H9 (cell line): ENCODE measurements at regions not wholly inside any gene's neighbourhood (a gene's known extent, or its start where the extent isn't known, plus 50 kb on each side); places are given as distances from the start of the nearest gene placed in this dataset.

Experiments used
- DNase-seq: peaks from one replicate; pipeline ENCODE4 v3.0.0-alpha.2; 2017
- H2AFZ ChIP-seq: one replicate; pipeline ENCODE4 v1.6.1; 2013; ENCODE audit warnings: mild to moderate bottlenecking, low read length, control low read depth, moderate library complexity
- H2AK5ac ChIP-seq: 2 replicates; pipeline ENCODE4 v1.6.1; 2013; ENCODE audit warnings: low read length, control low read depth, mixed read lengths; ENCODE audit not compliant: insufficient read length
- H2BK120ac ChIP-seq: one replicate; pipeline ENCODE4 v1.6.1; 2013; ENCODE audit warnings: low read depth, mild to moderate bottlenecking, low read length, control low read depth, inconsistent platforms; ENCODE audit not compliant: poor library complexity, severe bottlenecking
- H2BK12ac ChIP-seq: 2 replicates; pipeline ENCODE4 v1.6.1; 2013; ENCODE audit warnings: low read length, control low read depth, mixed read lengths, low read depth; ENCODE audit not compliant: insufficient read length
- H2BK15ac ChIP-seq: 2 replicates; pipeline ENCODE4 v1.6.1; 2013; ENCODE audit warnings: low read depth, low read length, control low read depth
- H2BK20ac ChIP-seq: one replicate; pipeline ENCODE4 v1.6.1; 2013; ENCODE audit warnings: low read depth, mild to moderate bottlenecking, low read length, control low read depth, inconsistent platforms; ENCODE audit not compliant: poor library complexity, severe bottlenecking
- H2BK5ac ChIP-seq: 2 replicates; pipeline ENCODE4 v1.6.1; 2013; ENCODE audit warnings: low read length, control low read depth, mixed read lengths; ENCODE audit not compliant: insufficient read length
- H3K14ac ChIP-seq: 2 replicates; pipeline ENCODE4 v1.6.1; 2013; ENCODE audit warnings: low read length, control low read depth; ENCODE audit not compliant: insufficient read depth
- H3K18ac ChIP-seq: 2 replicates; pipeline ENCODE4 v1.6.1; 2013; ENCODE audit warnings: low read depth, mild to moderate bottlenecking, mixed read lengths, low read length, control low read depth; ENCODE audit not compliant: insufficient read length
- H3K23ac ChIP-seq: 2 replicates; pipeline ENCODE4 v1.6.1; 2013; ENCODE audit warnings: low read length, control low read depth, mixed read lengths, low read depth; ENCODE audit not compliant: insufficient read length
- H3K23me2 ChIP-seq: 2 replicates; pipeline ENCODE4 v1.6.1; 2013; ENCODE audit warnings: low read depth, mild to moderate bottlenecking, mixed read lengths, low read length, control low read depth; ENCODE audit not compliant: insufficient read length, poor library complexity, severe bottlenecking
- H3K27ac ChIP-seq: 2 replicates; pipeline ENCODE4 v1.5.1; 2013; ENCODE audit warnings: low read length, control low read depth, mixed read lengths, low read depth; ENCODE audit not compliant: insufficient read length
- H3K27me3 ChIP-seq: 2 replicates; pipeline ENCODE4 v1.6.1; 2013; ENCODE audit warnings: low read length, control low read depth, inconsistent platforms; ENCODE audit not compliant: insufficient read depth
- H3K4ac ChIP-seq: 2 replicates; pipeline ENCODE4 v1.6.1; 2013; ENCODE audit warnings: low read depth, mild to moderate bottlenecking, control low read depth, inconsistent platforms, low read length, moderate library complexity
- H3K4me1 ChIP-seq: 2 replicates; pipeline ENCODE4 v1.6.1; 2013; ENCODE audit warnings: low read length, control low read depth, inconsistent platforms; ENCODE audit not compliant: insufficient read depth
- H3K4me2 ChIP-seq: 2 replicates; pipeline ENCODE4 v1.6.1; 2013; ENCODE audit warnings: low read length, control low read depth, mixed read lengths; ENCODE audit not compliant: insufficient read length, insufficient read depth
- H3K56ac ChIP-seq: 2 replicates; pipeline ENCODE4 v1.6.1; 2013; ENCODE audit warnings: low read depth, mild to moderate bottlenecking, mixed read lengths, low read length, control low read depth; ENCODE audit not compliant: insufficient read length
- H3K79me1 ChIP-seq: 2 replicates; pipeline ENCODE4 v1.6.1; 2013; ENCODE audit warnings: low read depth, mild to moderate bottlenecking, moderate library complexity, low read length, control low read depth, inconsistent platforms; ENCODE audit not compliant: insufficient read depth, poor library complexity, severe bottlenecking
- H3K79me2 ChIP-seq: 2 replicates; pipeline ENCODE4 v1.6.1; 2013; ENCODE audit warnings: low read length, control low read depth, inconsistent platforms; ENCODE audit not compliant: insufficient read depth
- H3K9ac ChIP-seq: 2 replicates; pipeline ENCODE4 v1.6.1; 2013; ENCODE audit warnings: low read length, control low read depth, mixed read lengths; ENCODE audit not compliant: insufficient read length; ENCODE audit errors: extremely low read depth
- H3K9me3 ChIP-seq: one replicate; pipeline ENCODE4 v1.6.1; 2013; ENCODE audit warnings: low read depth, low read length, inconsistent platforms; ENCODE audit not compliant: control insufficient read depth
- H3T11ph ChIP-seq: one replicate; pipeline ENCODE4 v1.6.1; 2013; ENCODE audit warnings: mild to moderate bottlenecking, low read length, control low read depth, inconsistent platforms
- H4K20me1 ChIP-seq: one replicate; pipeline ENCODE4 v1.6.1; 2013; ENCODE audit not compliant: control insufficient read depth, insufficient read length, insufficient read depth
- H4K5ac ChIP-seq: 2 replicates; pipeline ENCODE4 v1.6.1; 2013; ENCODE audit warnings: low read depth, mild to moderate bottlenecking, mixed read lengths, low read length, control low read depth; ENCODE audit not compliant: insufficient read length
- H4K8ac ChIP-seq: replicated peaks from 2 replicates; pipeline ENCODE4 v1.6.1; 2013; ENCODE audit warnings: low read length, control low read depth, mixed read lengths, low read depth; ENCODE audit not compliant: insufficient read length
- H4K91ac ChIP-seq: 2 replicates; pipeline ENCODE4 v1.6.1; 2013; ENCODE audit warnings: low read depth, mild to moderate bottlenecking, moderate library complexity, mixed read lengths, low read length, control low read depth; ENCODE audit not compliant: insufficient read length
- H3K27ac Mint-ChIP-seq, 3 experiments: 2 replicates in 2 of 3; 3 replicates in 1 of 3; pipeline ENCODE4 v1.8.0; 2020 to 2021; ENCODE audit warnings: mixed read lengths in 3 of 3, mild to moderate bottlenecking in 1 of 3, moderate library complexity in 1 of 3
- H3K27me3 Mint-ChIP-seq: 2 replicates; pipeline ENCODE4 v1.8.0; 2021; ENCODE audit warnings: low read depth, mild to moderate bottlenecking, moderate library complexity, mixed read lengths
- H3K36me3 Mint-ChIP-seq, 3 experiments: 2 replicates in 2 of 3; 3 replicates in 1 of 3; pipeline ENCODE4 v1.8.0; 2020 to 2021; ENCODE audit warnings: low read depth in 3 of 3, mixed read lengths in 3 of 3; ENCODE audit not compliant: insufficient read depth in 1 of 3
- H3K4me1 Mint-ChIP-seq, 2 experiments: 2 replicates each; pipeline ENCODE4 v1.8.0; 2020; ENCODE audit warnings: mixed read lengths in 2 of 2
- H3K4me3 Mint-ChIP-seq, 2 experiments: 2 replicates in 1 of 2; 3 replicates in 1 of 2; pipeline ENCODE4 v1.8.0; 2020 to 2021; ENCODE audit warnings: mild to moderate bottlenecking in 2 of 2, mixed read lengths in 2 of 2, moderate library complexity in 1 of 2
- H3K9me3 Mint-ChIP-seq, 2 experiments: 2 replicates in 1 of 2; 3 replicates in 1 of 2; pipeline ENCODE4 v1.8.0; 2020; ENCODE audit warnings: mild to moderate bottlenecking in 2 of 2, mixed read lengths in 2 of 2, moderate library complexity in 1 of 2
- WGBS: extraction: QIAGEN DNeasy Blood & Tissue Kit; methylation state at CpG from one replicate; pipeline ENCODE4 v1.1.7; 2013; ENCODE audit warnings: missing lambda C conversion rate, low lambda C conversion rate, mixed read lengths; ENCODE audit not compliant: insufficient read length; ENCODE audit errors: extremely low coverage; 5-methylcytosine and 5-hydroxymethylcytosine counted together
- TF ChIP-seq, protein P1 (sequence below): fragments of 200-600 bp; sonication (generic); conservative IDR thresholded peaks from 3 replicates; pipeline ENCODE4 v1.8.0; 2021; ENCODE audit warnings: antibody characterized with exemption, mild to moderate bottlenecking

DNA sequence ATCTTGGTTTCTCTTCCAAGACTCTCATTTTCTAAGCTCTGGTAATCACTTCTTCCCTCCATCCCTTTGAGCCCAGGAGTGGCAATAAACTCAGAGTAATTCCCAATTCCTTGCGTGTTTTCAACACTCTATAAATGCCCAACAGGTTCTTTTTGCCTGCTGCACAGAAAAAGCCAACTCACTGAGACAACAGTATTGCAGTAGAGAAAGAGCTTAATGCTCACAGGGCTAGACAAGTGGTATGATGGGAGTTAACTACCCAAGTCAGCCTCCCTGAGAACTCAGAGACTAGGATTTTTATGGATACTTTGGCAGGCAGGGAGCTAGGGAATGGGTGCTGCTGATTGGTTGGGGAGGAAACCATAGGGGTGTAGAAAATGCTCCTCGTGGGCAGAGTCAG, 103.4 kb downstream of the MTNR1A start:
- no peak overlapping the region for H3K9ac ChIP-seq
- no peak overlapping the region for H3K4me3 Mint-ChIP-seq
- H3K27ac Mint-ChIP-seq: no peak overlapping the region
- no peak overlapping the region for H3K27ac ChIP-seq
- H2BK20ac ChIP-seq: no peak overlapping the region
- no peak for DNase-seq
- no peaks in the 10 kb centered on the region for H3K79me2 ChIP-seq
- H3K23ac ChIP-seq: no peak overlapping the region
- H3K36me3 Mint-ChIP-seq: peaks cover 7 to 19% (median 16%) of the 10 kb centered on the region in 3 experiments
- no peak overlapping the region for H2BK120ac ChIP-seq
- no peaks in the 10 kb centered on the region for H3K4me1 Mint-ChIP-seq
- H3K4me2 ChIP-seq: no peak overlapping the region
- TF ChIP-seq, protein P1, sequence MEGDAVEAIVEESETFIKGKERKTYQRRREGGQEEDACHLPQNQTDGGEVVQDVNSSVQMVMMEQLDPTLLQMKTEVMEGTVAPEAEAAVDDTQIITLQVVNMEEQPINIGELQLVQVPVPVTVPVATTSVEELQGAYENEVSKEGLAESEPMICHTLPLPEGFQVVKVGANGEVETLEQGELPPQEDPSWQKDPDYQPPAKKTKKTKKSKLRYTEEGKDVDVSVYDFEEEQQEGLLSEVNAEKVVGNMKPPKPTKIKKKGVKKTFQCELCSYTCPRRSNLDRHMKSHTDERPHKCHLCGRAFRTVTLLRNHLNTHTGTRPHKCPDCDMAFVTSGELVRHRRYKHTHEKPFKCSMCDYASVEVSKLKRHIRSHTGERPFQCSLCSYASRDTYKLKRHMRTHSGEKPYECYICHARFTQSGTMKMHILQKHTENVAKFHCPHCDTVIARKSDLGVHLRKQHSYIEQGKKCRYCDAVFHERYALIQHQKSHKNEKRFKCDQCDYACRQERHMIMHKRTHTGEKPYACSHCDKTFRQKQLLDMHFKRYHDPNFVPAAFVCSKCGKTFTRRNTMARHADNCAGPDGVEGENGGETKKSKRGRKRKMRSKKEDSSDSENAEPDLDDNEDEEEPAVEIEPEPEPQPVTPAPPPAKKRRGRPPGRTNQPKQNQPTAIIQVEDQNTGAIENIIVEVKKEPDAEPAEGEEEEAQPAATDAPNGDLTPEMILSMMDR: no peak
- H3K56ac ChIP-seq: no peak overlapping the region
- no CpG with 5 or more reads among the region's 2 CpGs for WGBS
- no peak overlapping the region for H2AK5ac ChIP-seq
- no peaks in the 10 kb centered on the region for H3K79me1 ChIP-seq
- H2BK15ac ChIP-seq: no peak overlapping the region
- H4K5ac ChIP-seq: no peak overlapping the region
- H3K18ac ChIP-seq: no peak overlapping the region
- no peak overlapping the region for H3T11ph ChIP-seq
- no peaks in the 10 kb centered on the region for H4K20me1 ChIP-seq
- H3K14ac ChIP-seq: no peak overlapping the region
- no peak overlapping the region for H2BK5ac ChIP-seq
- no peak overlapping the region for H4K8ac ChIP-seq
- H3K9me3 ChIP-seq: peaks cover 14% of the 10 kb centered on the region
- H2BK12ac ChIP-seq: no peak overlapping the region
- no peak overlapping the region for H3K4ac ChIP-seq
- H3K4me1 ChIP-seq: no peaks in the 10 kb centered on the region
- no peaks in the 10 kb centered on the region; the same call in 1 of the 2 replicates for H3K27me3 Mint-ChIP-seq
- no peak overlapping the region for H4K91ac ChIP-seq
- H2AFZ ChIP-seq: no peak overlapping the region
- peaks cover 27 to 32% of the 10 kb centered on the region in 2 experiments for H3K9me3 Mint-ChIP-seq
- H3K27me3 ChIP-seq: no peaks in the 10 kb centered on the region
- H3K23me2 ChIP-seq: no peaks in the 10 kb centered on the region
